PC-3 (cell line): ENCODE measurements at regions not wholly inside any gene's neighbourhood (a gene's known extent, or its start where the extent isn't known, plus 50 kb on each side); places are given as distances from the start of the nearest gene placed in this dataset.

Source experiments
- ATAC-seq: fragments of 200-7000 bp; cut with Tn5 transposase; 2 replicates; pipeline ENCODE4 v1.9.1; 2020; ENCODE audit warnings: mild to moderate bottlenecking, moderate library complexity
- BruUV-seq: library from RNA; stranded (reverse); fragments of 400-500 nt; replicated peaks from 2 replicates; lab custom pipeline; 2021; lab: Mats Ljungman, UMichigan
- CTCF ChIA-PET: fragments of 300-600 bp; sonication (Branson Sonifier 250); formaldehyde crosslinking; loops from one replicate; lab custom pipeline; 2022; ENCODE audit warnings: antibody characterized with exemption; lab: Charles Lee
- POLR2A ChIA-PET: fragments of 300-600 bp; sonication (Branson Sonifier 250); formaldehyde crosslinking; loops from one replicate; lab custom pipeline; 2022; ENCODE audit warnings: antibody characterized with exemption; ENCODE audit not compliant: unreplicated experiment; lab: Charles Lee
- DNase-seq: peaks from one replicate; pipeline ENCODE4 v3.0.0-alpha.2; 2015
- H2AFZ ChIP-seq: fragments of 300-600 bp; sonication (generic); 2 replicates; pipeline ENCODE4 v1.6.0; 2016; ENCODE audit warnings: antibody characterized with exemption, low read length
- H3F3A ChIP-seq: fragments of 300-600 bp; sonication (generic); one replicate; pipeline ENCODE4 v1.6.0; 2017; ENCODE audit warnings: antibody characterized with exemption, low read length, control low read depth, mild to moderate bottlenecking; ENCODE audit not compliant: unreplicated experiment
- H3K27ac ChIP-seq: fragments of 300-600 bp; sonication (generic); 2 replicates; pipeline ENCODE4 v1.5.1; 2016; ENCODE audit warnings: mild to moderate bottlenecking, low read length
- H3K27me3 ChIP-seq: fragments of 300-600 bp; sonication (generic); 2 replicates; pipeline ENCODE4 v1.6.1; 2016; ENCODE audit warnings: low read length, mixed read lengths
- H3K36me3 ChIP-seq: fragments of 300-600 bp; sonication (generic); 2 replicates; pipeline ENCODE4 v1.6.1; 2016; ENCODE audit warnings: low read depth, mixed run types, low read length, mixed read lengths
- H3K4me1 ChIP-seq: fragments of 300-600 bp; sonication (generic); 2 replicates; pipeline ENCODE4 v1.5.1; 2016; ENCODE audit warnings: low read length; ENCODE audit not compliant: insufficient read depth
- H3K4me2 ChIP-seq: fragments of 300-600 bp; sonication (generic); 2 replicates; pipeline ENCODE4 v1.6.0; 2016; ENCODE audit warnings: low read length
- H3K4me3 ChIP-seq: fragments of 300-600 bp; sonication (generic); 2 replicates; pipeline ENCODE4 v1.5.1; 2016; ENCODE audit warnings: mild to moderate bottlenecking, low read length, mixed read lengths
- H3K79me2 ChIP-seq: fragments of 300-600 bp; sonication (generic); 2 replicates; pipeline ENCODE4 v1.6.1; 2017; ENCODE audit warnings: low read length, mixed read lengths
- H3K9ac ChIP-seq: fragments of 300-600 bp; sonication (generic); 2 replicates; pipeline ENCODE4 v1.6.0; 2016; ENCODE audit warnings: mild to moderate bottlenecking, low read length
- H3K9me2 ChIP-seq: fragments of 300-600 bp; sonication (generic); replicated peaks from 2 replicates; pipeline ENCODE4 v1.6.1; 2016; ENCODE audit warnings: mixed run types, low read length, mixed read lengths
- H3K9me3 ChIP-seq: fragments of 300-600 bp; sonication (generic); 2 replicates; pipeline ENCODE4 v1.6.1; 2016; ENCODE audit warnings: low read length, mixed read lengths
- H4K20me1 ChIP-seq: fragments of 300-600 bp; sonication (generic); 2 replicates; pipeline ENCODE4 v1.6.1; 2016; ENCODE audit warnings: low read length, mixed read lengths
- EZH2 ChIP-seq: fragments of 300-600 bp; sonication (generic); IDR thresholded peaks from one replicate; pipeline ENCODE4 v1.6.1; 2017; ENCODE audit warnings: antibody characterized with exemption, mild to moderate bottlenecking, low read length; ENCODE audit not compliant: unreplicated experiment
- EZH2phosphoT487 ChIP-seq: fragments of 300-600 bp; sonication (generic); IDR thresholded peaks from 2 replicates; pipeline ENCODE4 v1.6.1; 2018; ENCODE audit warnings: mild to moderate bottlenecking, antibody characterized with exemption, low read length, borderline replicate concordance
- intact Hi-C: fragments of 100-400 bp; cut with micrococcal nuclease; formaldehyde crosslinking; loops from 2 replicates; pipeline ENCODE4 v1.9.0; 2023
- TF ChIP-seq, protein P1 (sequence below): fragments of 300-600 bp; sonication (generic); conservative IDR thresholded peaks from 2 replicates; pipeline ENCODE4 v1.5.1; 2017; ENCODE audit warnings: antibody characterized with exemption, low read depth, mild to moderate bottlenecking, low read length

DNA sequence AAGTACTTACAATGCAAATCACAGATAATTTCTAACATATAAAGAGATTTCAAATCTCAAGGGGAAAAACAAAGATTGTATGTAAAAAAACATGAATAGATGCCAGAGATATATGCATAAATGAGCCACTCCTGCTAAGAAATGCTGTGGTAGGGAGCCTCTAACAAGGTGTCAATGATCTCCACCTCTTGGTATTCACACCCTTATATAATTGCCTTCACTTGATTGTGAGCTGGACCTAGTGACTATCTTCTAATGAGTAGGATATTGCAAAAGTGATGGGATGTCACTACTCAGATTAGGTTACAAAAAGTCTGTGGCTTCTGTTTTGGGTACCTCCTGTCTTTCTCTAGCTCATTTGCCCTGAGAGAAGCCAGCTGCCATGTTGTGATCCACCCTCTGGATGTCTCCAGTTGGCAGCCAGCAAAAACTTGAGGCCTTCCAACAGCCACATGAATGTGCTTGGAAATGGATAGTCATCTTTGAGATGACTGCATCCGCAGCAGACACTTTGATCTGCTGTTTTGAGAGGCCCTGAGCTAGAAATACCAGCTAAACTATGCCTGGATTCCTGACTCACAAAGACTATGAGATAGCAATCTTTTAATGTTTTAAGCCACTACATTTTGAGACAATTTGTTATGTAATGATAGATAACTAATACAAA, 196.1 kb upstream of the FGGY start:
- Histone ChIP-seq H4K20me1 (no peaks in the 10 kb centered on the region), H3K4me3 (no peak overlapping the region), H3K27ac (no peak overlapping the region), H3K27me3 (no peaks in the 10 kb centered on the region), H3K4me2 (no peak overlapping the region), H3K9me3 (no peaks in the 10 kb centered on the region), H2AFZ (no peak overlapping the region), H3K4me1 (no peaks in the 10 kb centered on the region), H3K36me3 (no peaks in the 10 kb centered on the region), H3K79me2 (no peaks in the 10 kb centered on the region), H3K9ac (no peak overlapping the region), H3K9me2 (no peaks in the 10 kb centered on the region), H3F3A (no peaks in the 10 kb centered on the region)
- ATAC-seq: no peak
- intact Hi-C loops: no loop called here
- no TSS peak for BruUV-seq
- TF ChIP-seq EZH2 (no peak), EZH2phosphoT487 (no peak)
- TF ChIP-seq, protein P1, sequence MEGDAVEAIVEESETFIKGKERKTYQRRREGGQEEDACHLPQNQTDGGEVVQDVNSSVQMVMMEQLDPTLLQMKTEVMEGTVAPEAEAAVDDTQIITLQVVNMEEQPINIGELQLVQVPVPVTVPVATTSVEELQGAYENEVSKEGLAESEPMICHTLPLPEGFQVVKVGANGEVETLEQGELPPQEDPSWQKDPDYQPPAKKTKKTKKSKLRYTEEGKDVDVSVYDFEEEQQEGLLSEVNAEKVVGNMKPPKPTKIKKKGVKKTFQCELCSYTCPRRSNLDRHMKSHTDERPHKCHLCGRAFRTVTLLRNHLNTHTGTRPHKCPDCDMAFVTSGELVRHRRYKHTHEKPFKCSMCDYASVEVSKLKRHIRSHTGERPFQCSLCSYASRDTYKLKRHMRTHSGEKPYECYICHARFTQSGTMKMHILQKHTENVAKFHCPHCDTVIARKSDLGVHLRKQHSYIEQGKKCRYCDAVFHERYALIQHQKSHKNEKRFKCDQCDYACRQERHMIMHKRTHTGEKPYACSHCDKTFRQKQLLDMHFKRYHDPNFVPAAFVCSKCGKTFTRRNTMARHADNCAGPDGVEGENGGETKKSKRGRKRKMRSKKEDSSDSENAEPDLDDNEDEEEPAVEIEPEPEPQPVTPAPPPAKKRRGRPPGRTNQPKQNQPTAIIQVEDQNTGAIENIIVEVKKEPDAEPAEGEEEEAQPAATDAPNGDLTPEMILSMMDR: no peak
- DNase-seq: no peak
- ChIA-PET CTCF (no interaction called here), POLR2A (no interaction called here)

DNA sequence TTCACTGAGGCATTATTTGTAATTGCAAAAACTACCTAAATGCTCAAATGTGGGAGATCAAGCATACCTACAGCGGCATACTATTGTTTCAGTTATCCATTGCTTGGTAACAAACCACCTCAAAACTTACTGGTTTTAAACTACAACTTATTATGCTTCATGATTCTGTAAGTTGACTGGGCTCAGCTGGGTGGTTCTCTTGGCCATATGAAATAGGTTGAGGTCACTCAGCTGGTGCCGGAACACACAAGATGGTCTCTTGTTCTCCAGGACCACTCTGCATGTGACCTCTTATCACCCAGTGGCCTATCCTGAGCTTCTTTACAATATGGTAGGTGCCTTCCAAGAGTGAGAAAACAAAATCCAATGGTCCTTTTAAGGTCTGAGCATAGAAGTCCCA, 195.4 kb upstream of the FGGY start:
- H2AFZ ChIP-seq: no peak overlapping the region
- intact Hi-C loops: no loop called here
- no TSS peak for BruUV-seq
- no peak overlapping the region for H3K4me3 ChIP-seq
- no peaks in the 10 kb centered on the region for H3K9me2 ChIP-seq
- no peaks in the 10 kb centered on the region for H3K79me2 ChIP-seq
- H3K9ac ChIP-seq: no peak overlapping the region
- H4K20me1 ChIP-seq: no peaks in the 10 kb centered on the region
- H3F3A ChIP-seq: no peaks in the 10 kb centered on the region
- H3K27me3 ChIP-seq: no peaks in the 10 kb centered on the region
- ATAC-seq: no peak
- DNase-seq: no peak
- TF ChIP-seq, protein P1: no peak
- no peaks in the 10 kb centered on the region for H3K36me3 ChIP-seq
- H3K4me2 ChIP-seq: no peak overlapping the region
- POLR2A ChIA-PET: no interaction called here
- no peak overlapping the region for H3K27ac ChIP-seq
- H3K9me3 ChIP-seq: no peaks in the 10 kb centered on the region
- no peaks in the 10 kb centered on the region for H3K4me1 ChIP-seq
- CTCF ChIA-PET: no interaction called here

DNA sequence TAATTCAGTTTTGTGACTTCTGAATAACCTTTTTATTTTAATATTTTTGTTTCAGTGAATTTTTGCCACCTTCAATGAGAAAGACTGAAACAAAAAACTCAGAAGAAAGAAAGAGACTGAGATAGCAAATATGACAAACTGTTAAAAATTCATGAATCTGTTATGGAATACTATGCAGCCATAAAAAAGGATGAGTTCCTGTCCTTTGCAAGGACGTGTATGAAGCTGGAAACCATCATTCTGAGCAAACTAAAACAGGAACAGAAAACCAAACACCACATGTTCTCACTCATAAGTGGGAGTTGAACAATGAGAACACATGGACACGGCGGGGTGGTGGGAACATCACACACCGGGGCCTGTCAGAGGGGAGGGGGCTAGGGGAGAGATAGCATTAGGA, 193.4 kb upstream of the FGGY start:
- H3K4me1 ChIP-seq: no peaks in the 10 kb centered on the region
- intact Hi-C loops: no loop called here
- CTCF ChIA-PET: no interaction called here
- no peak for ATAC-seq
- H3F3A ChIP-seq: no peaks in the 10 kb centered on the region
- H3K9me3 ChIP-seq: no peaks in the 10 kb centered on the region
- no peak overlapping the region for H3K4me2 ChIP-seq
- no peaks in the 10 kb centered on the region for H3K27me3 ChIP-seq
- H3K9me2 ChIP-seq: no peaks in the 10 kb centered on the region
- POLR2A ChIA-PET: no interaction called here
- H2AFZ ChIP-seq: no peak overlapping the region
- H4K20me1 ChIP-seq: no peaks in the 10 kb centered on the region
- TF ChIP-seq EZH2phosphoT487 (no peak), EZH2 (no peak)
- TF ChIP-seq, protein P1: no peak
- no peak for DNase-seq
- H3K9ac ChIP-seq: no peak overlapping the region
- H3K79me2 ChIP-seq: no peaks in the 10 kb centered on the region
- no peak overlapping the region for H3K27ac ChIP-seq
- H3K36me3 ChIP-seq: no peaks in the 10 kb centered on the region
- H3K4me3 ChIP-seq: no peak overlapping the region
- BruUV-seq: no TSS peak
